H9 (cell line): ENCODE measurements at regions not wholly inside any gene's neighbourhood (a gene's known extent, or its start where the extent isn't known, plus 50 kb on each side); places are given as distances from the start of the nearest gene placed in this dataset.

Source experiments
- DNase-seq: peaks from one replicate; pipeline ENCODE4 v3.0.0-alpha.2; 2017
- H2AFZ ChIP-seq: one replicate; pipeline ENCODE4 v1.6.1; 2013; ENCODE audit warnings: mild to moderate bottlenecking, low read length, control low read depth, moderate library complexity
- H2AK5ac ChIP-seq: 2 replicates; pipeline ENCODE4 v1.6.1; 2013; ENCODE audit warnings: low read length, control low read depth, mixed read lengths; ENCODE audit not compliant: insufficient read length
- H2BK120ac ChIP-seq: one replicate; pipeline ENCODE4 v1.6.1; 2013; ENCODE audit warnings: low read depth, mild to moderate bottlenecking, low read length, control low read depth, inconsistent platforms; ENCODE audit not compliant: poor library complexity, severe bottlenecking
- H2BK12ac ChIP-seq: 2 replicates; pipeline ENCODE4 v1.6.1; 2013; ENCODE audit warnings: low read length, control low read depth, mixed read lengths, low read depth; ENCODE audit not compliant: insufficient read length
- H2BK15ac ChIP-seq: 2 replicates; pipeline ENCODE4 v1.6.1; 2013; ENCODE audit warnings: low read depth, low read length, control low read depth
- H2BK20ac ChIP-seq: one replicate; pipeline ENCODE4 v1.6.1; 2013; ENCODE audit warnings: low read depth, mild to moderate bottlenecking, low read length, control low read depth, inconsistent platforms; ENCODE audit not compliant: poor library complexity, severe bottlenecking
- H2BK5ac ChIP-seq: 2 replicates; pipeline ENCODE4 v1.6.1; 2013; ENCODE audit warnings: low read length, control low read depth, mixed read lengths; ENCODE audit not compliant: insufficient read length
- H3K14ac ChIP-seq: 2 replicates; pipeline ENCODE4 v1.6.1; 2013; ENCODE audit warnings: low read length, control low read depth; ENCODE audit not compliant: insufficient read depth
- H3K18ac ChIP-seq: 2 replicates; pipeline ENCODE4 v1.6.1; 2013; ENCODE audit warnings: low read depth, mild to moderate bottlenecking, mixed read lengths, low read length, control low read depth; ENCODE audit not compliant: insufficient read length
- H3K23ac ChIP-seq: 2 replicates; pipeline ENCODE4 v1.6.1; 2013; ENCODE audit warnings: low read length, control low read depth, mixed read lengths, low read depth; ENCODE audit not compliant: insufficient read length
- H3K23me2 ChIP-seq: 2 replicates; pipeline ENCODE4 v1.6.1; 2013; ENCODE audit warnings: low read depth, mild to moderate bottlenecking, mixed read lengths, low read length, control low read depth; ENCODE audit not compliant: insufficient read length, poor library complexity, severe bottlenecking
- H3K27ac ChIP-seq: 2 replicates; pipeline ENCODE4 v1.5.1; 2013; ENCODE audit warnings: low read length, control low read depth, mixed read lengths, low read depth; ENCODE audit not compliant: insufficient read length
- H3K27me3 ChIP-seq: 2 replicates; pipeline ENCODE4 v1.6.1; 2013; ENCODE audit warnings: low read length, control low read depth, inconsistent platforms; ENCODE audit not compliant: insufficient read depth
- H3K4ac ChIP-seq: 2 replicates; pipeline ENCODE4 v1.6.1; 2013; ENCODE audit warnings: low read depth, mild to moderate bottlenecking, control low read depth, inconsistent platforms, low read length, moderate library complexity
- H3K4me1 ChIP-seq: 2 replicates; pipeline ENCODE4 v1.6.1; 2013; ENCODE audit warnings: low read length, control low read depth, inconsistent platforms; ENCODE audit not compliant: insufficient read depth
- H3K4me2 ChIP-seq: 2 replicates; pipeline ENCODE4 v1.6.1; 2013; ENCODE audit warnings: low read length, control low read depth, mixed read lengths; ENCODE audit not compliant: insufficient read length, insufficient read depth
- H3K56ac ChIP-seq: 2 replicates; pipeline ENCODE4 v1.6.1; 2013; ENCODE audit warnings: low read depth, mild to moderate bottlenecking, mixed read lengths, low read length, control low read depth; ENCODE audit not compliant: insufficient read length
- H3K79me1 ChIP-seq: 2 replicates; pipeline ENCODE4 v1.6.1; 2013; ENCODE audit warnings: low read depth, mild to moderate bottlenecking, moderate library complexity, low read length, control low read depth, inconsistent platforms; ENCODE audit not compliant: insufficient read depth, poor library complexity, severe bottlenecking
- H3K79me2 ChIP-seq: 2 replicates; pipeline ENCODE4 v1.6.1; 2013; ENCODE audit warnings: low read length, control low read depth, inconsistent platforms; ENCODE audit not compliant: insufficient read depth
- H3K9ac ChIP-seq: 2 replicates; pipeline ENCODE4 v1.6.1; 2013; ENCODE audit warnings: low read length, control low read depth, mixed read lengths; ENCODE audit not compliant: insufficient read length; ENCODE audit errors: extremely low read depth
- H3K9me3 ChIP-seq: one replicate; pipeline ENCODE4 v1.6.1; 2013; ENCODE audit warnings: low read depth, low read length, inconsistent platforms; ENCODE audit not compliant: control insufficient read depth
- H3T11ph ChIP-seq: one replicate; pipeline ENCODE4 v1.6.1; 2013; ENCODE audit warnings: mild to moderate bottlenecking, low read length, control low read depth, inconsistent platforms
- H4K20me1 ChIP-seq: one replicate; pipeline ENCODE4 v1.6.1; 2013; ENCODE audit not compliant: control insufficient read depth, insufficient read length, insufficient read depth
- H4K5ac ChIP-seq: 2 replicates; pipeline ENCODE4 v1.6.1; 2013; ENCODE audit warnings: low read depth, mild to moderate bottlenecking, mixed read lengths, low read length, control low read depth; ENCODE audit not compliant: insufficient read length
- H4K8ac ChIP-seq: replicated peaks from 2 replicates; pipeline ENCODE4 v1.6.1; 2013; ENCODE audit warnings: low read length, control low read depth, mixed read lengths, low read depth; ENCODE audit not compliant: insufficient read length
- H4K91ac ChIP-seq: 2 replicates; pipeline ENCODE4 v1.6.1; 2013; ENCODE audit warnings: low read depth, mild to moderate bottlenecking, moderate library complexity, mixed read lengths, low read length, control low read depth; ENCODE audit not compliant: insufficient read length
- H3K27ac Mint-ChIP-seq, 3 experiments: 2 replicates in 2 of 3; 3 replicates in 1 of 3; pipeline ENCODE4 v1.8.0; 2020 to 2021; ENCODE audit warnings: mixed read lengths in 3 of 3, mild to moderate bottlenecking in 1 of 3, moderate library complexity in 1 of 3
- H3K27me3 Mint-ChIP-seq: 2 replicates; pipeline ENCODE4 v1.8.0; 2021; ENCODE audit warnings: low read depth, mild to moderate bottlenecking, moderate library complexity, mixed read lengths
- H3K36me3 Mint-ChIP-seq, 3 experiments: 2 replicates in 2 of 3; 3 replicates in 1 of 3; pipeline ENCODE4 v1.8.0; 2020 to 2021; ENCODE audit warnings: low read depth in 3 of 3, mixed read lengths in 3 of 3; ENCODE audit not compliant: insufficient read depth in 1 of 3
- H3K4me1 Mint-ChIP-seq, 2 experiments: 2 replicates each; pipeline ENCODE4 v1.8.0; 2020; ENCODE audit warnings: mixed read lengths in 2 of 2
- H3K4me3 Mint-ChIP-seq, 2 experiments: 2 replicates in 1 of 2; 3 replicates in 1 of 2; pipeline ENCODE4 v1.8.0; 2020 to 2021; ENCODE audit warnings: mild to moderate bottlenecking in 2 of 2, mixed read lengths in 2 of 2, moderate library complexity in 1 of 2
- H3K9me3 Mint-ChIP-seq, 2 experiments: 2 replicates in 1 of 2; 3 replicates in 1 of 2; pipeline ENCODE4 v1.8.0; 2020; ENCODE audit warnings: mild to moderate bottlenecking in 2 of 2, mixed read lengths in 2 of 2, moderate library complexity in 1 of 2
- WGBS: extraction: QIAGEN DNeasy Blood & Tissue Kit; methylation state at CpG from one replicate; pipeline ENCODE4 v1.1.7; 2013; ENCODE audit warnings: missing lambda C conversion rate, low lambda C conversion rate, mixed read lengths; ENCODE audit not compliant: insufficient read length; ENCODE audit errors: extremely low coverage; 5-methylcytosine and 5-hydroxymethylcytosine counted together
- TF ChIP-seq, protein P1 (sequence below): fragments of 200-600 bp; sonication (generic); conservative IDR thresholded peaks from 3 replicates; pipeline ENCODE4 v1.8.0; 2021; ENCODE audit warnings: antibody characterized with exemption, mild to moderate bottlenecking

DNA sequence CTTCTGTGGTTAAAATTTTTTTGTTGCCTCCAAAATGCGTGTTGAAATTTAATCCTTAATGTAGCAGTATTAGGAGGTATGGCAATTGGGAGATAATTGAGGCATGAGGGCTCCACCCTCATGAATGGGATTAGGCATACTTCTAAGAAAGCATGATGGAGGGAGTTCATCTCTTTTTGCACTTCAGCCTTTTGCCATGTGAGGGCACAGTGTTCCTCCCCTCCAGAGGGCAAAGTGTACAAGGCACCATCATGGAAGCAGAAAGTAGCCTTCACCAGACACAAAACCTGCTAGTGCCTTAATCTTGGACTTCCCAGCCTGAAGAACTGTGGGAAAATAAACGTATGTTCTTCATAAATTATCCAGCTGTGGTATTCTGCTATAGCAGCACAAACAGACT is 429.5 kb downstream of the ZIC1 start:
- no peak overlapping the region for H4K5ac ChIP-seq
- no peak overlapping the region for H3K4me2 ChIP-seq
- H3K9ac ChIP-seq = no peak overlapping the region
- H3K18ac ChIP-seq = no peak overlapping the region
- H3K27me3 ChIP-seq = no peaks in the 10 kb centered on the region
- Mint-ChIP-seq H3K9me3 (0 out of 5 replicates have a peak, but pooled peaks cover 0 to 3% of the 10 kb centered on the region in 2 experiments), H3K27me3 (no peaks in the 10 kb centered on the region), H3K27ac (no peak overlapping the region), H3K4me3 (no peak overlapping the region), H3K36me3 (no peaks in the 10 kb centered on the region), H3K4me1 (peaks cover 0 to 4% of the 10 kb centered on the region in 2 experiments; a peak in 1 of 4 replicates)
- no peak overlapping the region for H2BK12ac ChIP-seq
- no peak overlapping the region for H3T11ph ChIP-seq
- no peaks in the 10 kb centered on the region; the same call in 1 of the 2 replicates for H3K4me1 ChIP-seq
- no peak overlapping the region for H2AFZ ChIP-seq
- H2BK120ac ChIP-seq = no peak overlapping the region
- WGBS = no CpG with 5 or more reads among the region's 2 CpGs
- H3K79me1 ChIP-seq = no peaks in the 10 kb centered on the region
- H3K79me2 ChIP-seq = no peaks in the 10 kb centered on the region
- H3K14ac ChIP-seq = no peak overlapping the region
- no peaks in the 10 kb centered on the region for H3K9me3 ChIP-seq
- no peak overlapping the region for H2AK5ac ChIP-seq
- no peaks in the 10 kb centered on the region for H4K20me1 ChIP-seq
- H4K91ac ChIP-seq = no peak overlapping the region
- no peak overlapping the region for H2BK20ac ChIP-seq
- TF ChIP-seq, protein P1, sequence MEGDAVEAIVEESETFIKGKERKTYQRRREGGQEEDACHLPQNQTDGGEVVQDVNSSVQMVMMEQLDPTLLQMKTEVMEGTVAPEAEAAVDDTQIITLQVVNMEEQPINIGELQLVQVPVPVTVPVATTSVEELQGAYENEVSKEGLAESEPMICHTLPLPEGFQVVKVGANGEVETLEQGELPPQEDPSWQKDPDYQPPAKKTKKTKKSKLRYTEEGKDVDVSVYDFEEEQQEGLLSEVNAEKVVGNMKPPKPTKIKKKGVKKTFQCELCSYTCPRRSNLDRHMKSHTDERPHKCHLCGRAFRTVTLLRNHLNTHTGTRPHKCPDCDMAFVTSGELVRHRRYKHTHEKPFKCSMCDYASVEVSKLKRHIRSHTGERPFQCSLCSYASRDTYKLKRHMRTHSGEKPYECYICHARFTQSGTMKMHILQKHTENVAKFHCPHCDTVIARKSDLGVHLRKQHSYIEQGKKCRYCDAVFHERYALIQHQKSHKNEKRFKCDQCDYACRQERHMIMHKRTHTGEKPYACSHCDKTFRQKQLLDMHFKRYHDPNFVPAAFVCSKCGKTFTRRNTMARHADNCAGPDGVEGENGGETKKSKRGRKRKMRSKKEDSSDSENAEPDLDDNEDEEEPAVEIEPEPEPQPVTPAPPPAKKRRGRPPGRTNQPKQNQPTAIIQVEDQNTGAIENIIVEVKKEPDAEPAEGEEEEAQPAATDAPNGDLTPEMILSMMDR = peak; percentile 44; the same call in 2 of the 3 replicates
- DNase-seq = no peak
- no peak overlapping the region for H3K27ac ChIP-seq
- no peak overlapping the region for H3K4ac ChIP-seq
- no peak overlapping the region for H3K23ac ChIP-seq
- H3K56ac ChIP-seq = no peak overlapping the region
- H3K23me2 ChIP-seq = no peaks in the 10 kb centered on the region
- no peak overlapping the region for H2BK5ac ChIP-seq
- H2BK15ac ChIP-seq = no peak overlapping the region
- no peak overlapping the region for H4K8ac ChIP-seq
